ENCODE measurements at regions not wholly inside any gene's neighbourhood (a gene's known extent, or its start where the extent isn't known, plus 50 kb on each side); places are given as distances from the start of the nearest gene placed in this dataset.

- TF ChIP-seq CTCF (IDR thresholded peaks at IDR 0.05; ENCODE audit: poor library complexity, severe bottlenecking) (no peak), RAD21 (conservative IDR thresholded peaks at IDR 0.05) (no peak), POLR2AphosphoS5 (IDR thresholded peaks at IDR 0.05) (no peak), EP300 (conservative IDR thresholded peaks at IDR 0.05; ENCODE audit: poor library complexity, severe bottlenecking) (no peak), EZH2 (IDR thresholded peaks at IDR 0.05; ENCODE audit: borderline replicate concordance, insufficient read depth, low read length, poor library complexity, severe bottlenecking) (no peak), REST (IDR thresholded peaks at IDR 0.05; ENCODE audit: borderline replicate concordance) (no peak), TAF1 (IDR thresholded peaks at IDR 0.05; ENCODE audit: low read depth) (no peak), MXI1 (conservative IDR thresholded peaks at IDR 0.05; ENCODE audit: poor library complexity, severe bottlenecking) (no peak)
Observed at GRCh38 chr12:97050509-97050908, 143.5 kb downstream of the NEDD1 start.

All from neural cell (in vitro differentiated cells).